Muscle of leg (tissue), 3 donors: ENCODE measurements at regions not wholly inside any gene's neighbourhood (a gene's known extent, or its start where the extent isn't known, plus 50 kb on each side); places are given as distances from the start of the nearest gene placed in this dataset.

ENCODE experiments used
- DNase-seq: peaks from one replicate; pipeline ENCODE4 v3.0.0; 2013
- H3K27ac ChIP-seq: one replicate; pipeline ENCODE4 v1.5.1; 2013; ENCODE audit warnings: mild to moderate bottlenecking, low read length, control low read depth
- H3K27me3 ChIP-seq: one replicate; pipeline ENCODE4 v1.6.1; 2013; ENCODE audit warnings: low read length; ENCODE audit not compliant: control insufficient read depth, insufficient read depth
- H3K36me3 ChIP-seq: one replicate; pipeline ENCODE4 v1.6.1; 2013; ENCODE audit warnings: low read length; ENCODE audit not compliant: control insufficient read depth, insufficient read depth
- H3K4me1 ChIP-seq: one replicate; pipeline ENCODE4 v1.6.1; 2013; ENCODE audit warnings: low read length; ENCODE audit not compliant: control insufficient read depth, insufficient read depth
- H3K4me3 ChIP-seq: one replicate; pipeline ENCODE4 v1.5.1; 2013; ENCODE audit warnings: low read length, control low read depth
- H3K9me3 ChIP-seq: replicated peaks from 2 replicates; pipeline ENCODE4 v1.6.1; 2013; ENCODE audit warnings: low read depth, low read length; ENCODE audit not compliant: control insufficient read depth
- WGBS: methylation state at CpG from one replicate; pipeline ENCODE4 v1.1.5; 2013; ENCODE audit warnings: missing lambda C conversion rate; ENCODE audit not compliant: insufficient coverage; 5-methylcytosine and 5-hydroxymethylcytosine counted together

DNA sequence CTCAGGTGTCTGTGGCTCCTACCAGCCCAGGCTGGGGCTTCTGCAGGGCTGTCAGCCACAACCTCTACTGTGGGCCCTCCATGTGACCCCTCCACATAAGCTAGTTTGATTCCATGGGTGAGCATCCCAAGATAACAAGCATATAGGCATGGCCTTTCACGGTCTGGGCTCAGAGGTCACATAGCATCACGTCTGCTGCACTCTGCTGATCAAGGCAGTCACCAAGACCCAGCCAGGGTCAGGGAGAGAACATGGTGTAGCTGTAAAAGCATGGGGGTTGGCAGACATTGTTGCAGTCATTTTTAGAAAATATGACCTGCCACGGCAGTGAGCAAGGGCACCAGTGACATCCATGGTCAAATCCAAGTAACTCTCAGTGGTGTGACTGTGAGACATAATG lies 698.8 kb downstream of the UQCRFS1 start:
- H3K9me3 ChIP-seq: no peaks in the 10 kb centered on the region
- H3K27me3 ChIP-seq: no peaks in the 10 kb centered on the region
- WGBS: 89% methylated on average over 3 of the region's 3 CpGs
- no peaks in the 10 kb centered on the region for H3K4me1 ChIP-seq
- no peak overlapping the region for H3K27ac ChIP-seq
- no peaks in the 10 kb centered on the region for H3K36me3 ChIP-seq
- H3K4me3 ChIP-seq: no peak overlapping the region
- no peak for DNase-seq

DNA sequence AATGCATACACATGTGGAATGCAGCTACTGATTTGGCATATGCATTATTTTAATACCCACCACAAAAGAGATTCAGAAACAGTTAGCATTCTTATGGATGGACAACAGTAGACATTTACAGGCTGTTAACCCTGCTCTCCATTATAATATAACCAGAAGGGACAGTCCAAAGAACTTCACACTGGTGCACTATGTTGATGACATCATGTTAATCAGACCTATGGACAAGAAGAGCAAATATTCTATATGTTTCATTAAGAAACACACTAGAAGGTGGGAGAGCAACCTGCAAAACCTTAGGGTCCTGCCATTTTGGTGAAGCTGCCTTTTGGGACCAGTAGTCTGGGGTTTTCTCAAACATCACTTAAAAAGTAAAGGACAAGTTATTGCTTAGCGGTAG lies 701.3 kb downstream of the UQCRFS1 start:
- no CpG with 5 or more reads among the region's 1 CpG for WGBS
- no peaks in the 10 kb centered on the region for H3K27me3 ChIP-seq
- no peak overlapping the region for H3K27ac ChIP-seq
- H3K4me3 ChIP-seq: no peak overlapping the region
- H3K4me1 ChIP-seq: no peaks in the 10 kb centered on the region
- H3K9me3 ChIP-seq: no peaks in the 10 kb centered on the region
- no peak for DNase-seq
- H3K36me3 ChIP-seq: no peaks in the 10 kb centered on the region

DNA sequence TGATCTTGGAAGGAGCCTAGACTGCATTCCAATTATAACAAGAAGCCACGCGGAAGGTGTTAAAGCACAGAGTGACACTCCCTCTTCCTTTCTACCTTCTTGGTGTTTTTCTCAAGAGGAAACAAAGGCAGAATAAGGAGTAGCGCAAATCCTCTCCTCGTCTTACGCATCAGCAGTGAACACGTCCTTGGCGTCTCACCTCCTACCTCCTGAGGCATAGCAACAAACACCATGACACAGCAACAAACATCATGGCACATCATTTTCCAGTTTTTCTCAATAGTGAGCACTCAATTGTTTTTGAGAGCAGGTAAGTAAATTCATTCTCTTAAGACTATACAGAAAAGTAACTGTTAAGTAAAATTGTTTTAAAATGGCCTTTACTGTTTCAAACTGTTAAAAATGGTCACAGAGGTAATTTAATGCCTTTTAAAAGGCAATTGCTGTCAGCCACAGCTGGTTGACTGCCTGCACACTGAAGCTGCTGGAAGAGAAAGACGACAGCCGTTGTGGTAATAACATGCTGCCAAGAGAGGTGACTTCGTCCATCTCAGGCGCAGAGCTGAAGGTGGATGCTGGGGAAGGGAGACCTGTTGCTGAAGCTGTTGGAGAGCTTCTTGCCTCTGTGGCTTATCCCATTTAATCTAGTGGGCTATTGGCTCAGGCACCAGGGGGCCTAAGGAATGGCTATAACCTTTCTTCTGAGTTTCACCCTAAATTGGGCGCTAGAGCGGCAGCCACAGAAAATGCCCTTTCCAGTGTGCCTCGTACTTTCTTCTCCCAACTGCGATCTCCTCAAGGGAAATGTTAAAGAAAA lies 703.7 kb downstream of the UQCRFS1 start:
- H3K4me3 ChIP-seq: no peak overlapping the region
- no peaks in the 10 kb centered on the region for H3K4me1 ChIP-seq
- DNase-seq: no peak
- no peaks in the 10 kb centered on the region for H3K9me3 ChIP-seq
- no peak overlapping the region for H3K27ac ChIP-seq
- H3K27me3 ChIP-seq: no peaks in the 10 kb centered on the region
- no peaks in the 10 kb centered on the region for H3K36me3 ChIP-seq
- 82% methylated on average over 3 of the region's 15 CpGs for WGBS

DNA sequence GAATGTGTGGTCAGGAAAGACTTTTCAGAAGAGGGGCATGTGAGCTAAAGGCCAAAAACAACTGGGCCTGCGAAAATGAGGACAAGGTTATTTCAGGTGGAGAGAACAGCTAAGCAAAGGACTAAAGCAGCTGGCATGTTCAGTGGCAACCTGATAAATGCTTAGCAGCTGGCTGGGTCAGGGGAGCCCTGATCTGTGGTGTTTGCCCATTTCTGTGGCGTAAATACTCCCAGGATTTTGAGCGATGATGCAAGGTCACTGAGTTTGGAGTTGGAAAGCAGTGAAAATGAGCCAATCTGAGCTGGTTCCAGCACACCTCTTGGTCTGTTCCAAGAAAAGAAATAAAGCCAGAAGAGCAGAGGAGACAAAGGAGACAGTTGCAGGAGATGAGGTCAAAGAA lies 704.3 kb downstream of the UQCRFS1 start:
- Histone ChIP-seq H3K36me3 (no peaks in the 10 kb centered on the region), H3K4me1 (no peaks in the 10 kb centered on the region), H3K4me3 (no peak overlapping the region), H3K9me3 (no peaks in the 10 kb centered on the region), H3K27me3 (no peaks in the 10 kb centered on the region), H3K27ac (no peak overlapping the region)
- 73% methylated on average over 3 of the region's 3 CpGs for WGBS
- DNase-seq: no peak

DNA sequence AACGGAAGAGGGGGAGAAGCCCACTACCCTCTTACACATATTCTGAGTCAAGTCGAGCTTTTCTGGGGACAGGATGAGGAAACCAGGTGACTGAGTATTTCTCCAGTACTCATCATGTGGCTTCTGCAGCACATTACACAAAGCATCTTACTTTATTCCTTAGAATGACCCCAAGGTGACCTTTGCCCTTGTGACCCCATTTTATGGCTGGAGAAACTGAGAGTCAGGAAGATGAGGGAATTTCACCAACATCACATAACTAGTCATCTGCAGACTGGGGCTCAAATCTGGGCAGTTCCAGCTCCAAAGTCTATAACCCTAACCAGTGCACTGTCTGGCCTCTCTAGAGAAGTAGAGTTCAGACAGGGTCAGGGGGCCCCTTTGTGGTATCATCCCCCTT lies 707.0 kb downstream of the UQCRFS1 start:
- no peaks in the 10 kb centered on the region for H3K27me3 ChIP-seq
- WGBS: no CpG with 5 or more reads among the region's 2 CpGs
- H3K4me3 ChIP-seq: no peak overlapping the region
- H3K4me1 ChIP-seq: no peaks in the 10 kb centered on the region
- no peaks in the 10 kb centered on the region for H3K9me3 ChIP-seq
- H3K27ac ChIP-seq: no peak overlapping the region
- H3K36me3 ChIP-seq: no peaks in the 10 kb centered on the region
- DNase-seq: no peak

DNA sequence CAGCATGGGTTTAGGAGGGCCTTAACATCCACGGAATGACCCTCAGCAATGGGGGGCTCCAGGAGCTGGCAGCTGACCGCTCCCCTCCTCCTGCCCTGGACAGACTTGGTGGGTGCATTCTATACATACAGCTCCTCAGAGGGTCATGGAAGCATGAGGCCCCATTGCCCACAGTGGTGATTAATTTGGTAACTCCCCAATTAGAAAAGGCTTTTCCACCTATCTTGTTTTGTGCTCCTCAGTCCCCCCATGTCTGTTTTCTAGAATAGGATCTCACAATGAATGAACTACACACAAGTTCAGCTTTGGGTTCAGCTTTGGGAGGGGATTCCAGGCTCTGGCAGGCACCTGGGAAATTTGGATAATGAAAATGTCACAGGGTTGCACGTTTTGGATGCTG lies 707.8 kb downstream of the UQCRFS1 start:
- Histone ChIP-seq H3K27ac (no peak overlapping the region), H3K27me3 (no peaks in the 10 kb centered on the region), H3K36me3 (no peaks in the 10 kb centered on the region), H3K4me3 (no peak overlapping the region), H3K9me3 (no peaks in the 10 kb centered on the region), H3K4me1 (no peaks in the 10 kb centered on the region)
- no peak for DNase-seq
- WGBS: 68% methylated on average over 3 of the region's 3 CpGs

DNA sequence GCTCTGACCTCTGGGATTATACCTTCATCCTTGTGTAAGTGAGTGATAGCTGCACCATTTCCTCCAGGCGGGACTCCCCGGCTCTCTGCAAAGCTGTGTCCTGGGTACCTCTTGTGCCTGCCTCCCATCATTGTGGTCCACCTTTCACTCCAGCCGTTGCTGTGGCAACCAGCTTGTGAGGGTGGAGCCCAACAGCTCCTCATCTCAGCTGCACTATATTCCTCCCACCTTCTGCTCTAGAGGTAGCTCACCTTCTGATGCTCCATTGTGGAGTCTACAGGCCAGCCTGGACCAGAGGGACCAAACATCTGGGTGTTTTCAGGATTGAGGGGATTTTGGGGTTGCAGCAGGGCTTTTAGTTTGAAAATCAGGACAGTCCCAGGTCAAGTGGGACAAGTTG lies 708.2 kb downstream of the UQCRFS1 start:
- Histone ChIP-seq H3K9me3 (no peaks in the 10 kb centered on the region), H3K27me3 (no peaks in the 10 kb centered on the region), H3K4me3 (no peak overlapping the region), H3K4me1 (no peaks in the 10 kb centered on the region), H3K36me3 (no peaks in the 10 kb centered on the region), H3K27ac (no peak overlapping the region)
- DNase-seq: no peak
- WGBS: 73% methylated on average over 2 of the region's 3 CpGs

DNA sequence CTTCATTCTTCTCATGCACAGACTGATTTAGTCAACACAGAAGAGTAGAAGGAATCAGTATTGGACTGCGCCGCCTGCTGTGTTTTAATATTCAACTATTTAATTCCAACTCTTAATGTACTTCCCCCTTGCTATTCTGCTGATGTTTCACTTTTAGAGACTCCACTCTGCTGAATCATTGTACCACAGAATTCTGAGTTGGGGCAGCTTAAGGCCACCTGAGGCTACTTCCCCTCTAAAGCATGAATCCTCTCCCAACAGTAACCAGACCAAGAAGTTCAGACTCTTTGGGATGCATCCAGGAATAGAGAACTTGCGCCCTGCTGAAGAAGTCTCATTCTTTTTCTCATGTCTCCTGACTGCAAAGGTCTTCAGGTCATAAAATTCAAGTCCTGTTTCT lies 708.8 kb downstream of the UQCRFS1 start:
- H3K27ac ChIP-seq: no peak overlapping the region
- no peaks in the 10 kb centered on the region for H3K4me1 ChIP-seq
- no peaks in the 10 kb centered on the region for H3K27me3 ChIP-seq
- WGBS: 80% methylated on average over 3 of the region's 3 CpGs
- peak; percentile 25 for DNase-seq
- H3K9me3 ChIP-seq: no peaks in the 10 kb centered on the region
- H3K36me3 ChIP-seq: no peaks in the 10 kb centered on the region
- no peak overlapping the region for H3K4me3 ChIP-seq

DNA sequence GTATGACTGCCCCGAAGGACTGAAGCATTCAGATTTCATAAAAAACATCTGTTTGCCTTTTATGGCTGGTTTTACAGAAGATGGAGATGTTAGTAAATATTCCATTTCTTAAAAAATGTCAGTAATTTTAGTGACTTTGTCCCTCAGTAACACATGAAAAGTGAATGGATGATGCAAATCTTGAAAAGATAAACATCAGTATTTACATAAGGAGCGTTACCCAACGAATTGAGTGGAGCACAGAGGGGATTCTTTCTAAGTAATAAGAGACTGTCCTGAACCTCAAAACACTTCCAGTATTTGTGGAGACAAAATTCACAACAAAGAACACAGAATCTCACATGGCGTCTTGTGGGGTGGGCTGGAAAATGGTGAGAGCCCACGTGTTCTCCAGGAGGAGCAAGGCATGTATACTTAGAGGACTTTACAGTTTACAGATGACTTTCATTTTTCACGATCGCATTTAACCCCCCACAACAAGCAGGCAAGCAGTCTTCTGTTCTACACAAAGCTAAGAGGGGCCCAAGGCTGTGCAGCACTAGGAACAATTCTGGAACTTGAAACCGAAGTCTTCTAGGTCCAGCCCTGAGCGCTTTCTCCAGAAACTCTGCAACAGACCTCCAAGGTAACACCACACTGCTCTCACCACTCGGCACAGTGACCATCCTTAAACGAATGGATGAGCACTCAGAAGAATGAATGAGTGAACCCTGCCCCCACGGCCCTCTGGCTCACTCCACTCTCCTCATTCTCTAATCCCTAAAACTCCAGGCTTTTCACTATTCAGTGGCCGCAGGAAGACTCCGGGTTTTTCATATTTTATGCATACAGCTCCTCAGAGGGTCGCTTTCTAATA lies 709.8 kb downstream of the UQCRFS1 start:
- H3K27me3 ChIP-seq: no peaks in the 10 kb centered on the region
- H3K4me3 ChIP-seq: no peak overlapping the region
- no peaks in the 10 kb centered on the region for H3K4me1 ChIP-seq
- DNase-seq: no peak
- WGBS: 32% methylated on average over 8 of the region's 15 CpGs
- no peaks in the 10 kb centered on the region for H3K36me3 ChIP-seq
- H3K9me3 ChIP-seq: no peaks in the 10 kb centered on the region
- H3K27ac ChIP-seq: no peak overlapping the region

DNA sequence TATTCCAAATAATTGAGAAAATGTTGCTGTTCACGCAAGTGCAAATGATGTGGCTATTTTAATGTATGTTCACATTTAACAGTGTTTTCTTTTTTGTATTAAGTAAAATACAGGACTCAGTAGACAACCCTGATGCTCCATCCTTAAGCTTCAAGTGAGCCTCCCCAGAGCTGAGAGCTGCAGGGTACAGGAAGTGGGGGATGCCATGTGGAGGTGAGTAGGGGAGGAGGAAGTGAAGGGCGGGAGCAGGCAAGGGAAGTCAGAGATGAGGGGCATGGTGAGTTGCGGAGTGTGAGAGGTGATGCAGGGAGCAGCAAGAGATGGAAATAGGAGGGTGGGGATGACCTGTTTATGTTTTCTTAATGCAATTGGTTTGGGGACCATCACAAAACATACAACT lies 711.0 kb downstream of the UQCRFS1 start:
- Histone ChIP-seq H3K9me3 (no peaks in the 10 kb centered on the region), H3K27ac (no peak overlapping the region), H3K4me1 (no peaks in the 10 kb centered on the region), H3K27me3 (no peaks in the 10 kb centered on the region), H3K4me3 (no peak overlapping the region), H3K36me3 (no peaks in the 10 kb centered on the region)
- DNase-seq: no peak
- 80% methylated on average over 1 of the region's 3 CpGs for WGBS
